K562 (cell line): ENCODE measurements at regions not wholly inside any gene's neighbourhood (a gene's known extent, or its start where the extent isn't known, plus 50 kb on each side); places are given as distances from the start of the nearest gene placed in this dataset.

Experiments
- ATAC-seq: fragments of 200-7000 bp; cut with Tn5 transposase; 3 replicates; pipeline ENCODE4 v1.9.1; 2020; ENCODE audit warnings: moderate library complexity
- BruUV-seq: library from RNA; stranded (reverse); fragments of 400-500 nt; replicated peaks from 2 replicates; lab custom pipeline; 2021; lab: Mats Ljungman, UMichigan
- CTCF ChIA-PET: fragments of 300-600 bp; formaldehyde crosslinking; extraction: SDS; loops from one replicate; lab custom pipeline; 2021; ENCODE audit warnings: low intra/inter-chr PET ratio; lab: Yijun Ruan, JAX
- POLR2A ChIA-PET: fragments of 300-600, 350-650 bp; sonication (Branson Sonifier 250); formaldehyde crosslinking; extraction: SDS; loops from one replicate; lab custom pipeline; 2021; ENCODE audit warnings: antibody characterized with exemption, inconsistent platforms; lab: Yijun Ruan, JAX
- DNase-seq, 4 experiments: peaks; one replicate each; pipeline versions ENCODE4 v3.0.0 to v3.0.0-alpha.2; 2011 to 2018; ENCODE audit warnings: low spot score in 3 of 4, mixed read lengths in 3 of 4; ENCODE audit errors: extremely low read depth in 1 of 4
- FAIRE-seq: peaks from 2 replicates; lab custom pipeline; 2011; peaks lifted over from hg19 to GRCh38; lab: Jason Lieb, UNC
- H2AFZ ChIP-seq: 2 replicates; pipeline ENCODE4 v1.6.0; 2011; ENCODE audit warnings: low read depth, low read length, control low read depth, inconsistent platforms
- H3K27ac ChIP-seq: fragments of 200-600 bp; 3 replicates; pipeline ENCODE4 v1.8.0; 2011; ENCODE audit warnings: low read depth, mild to moderate bottlenecking, control low read depth, inconsistent platforms, low read length, moderate library complexity, mixed read lengths; ENCODE audit errors: extremely low read depth
- H3K27me3 ChIP-seq, 2 experiments: fragments of 300-600 bp in 1 of 2; 2 replicates in 1 of 2; 3 replicates in 1 of 2; pipeline versions ENCODE4 v1.6.0 to v1.8.0; 2011; ENCODE audit warnings: inconsistent platforms in 2 of 2, low read length in 2 of 2, mild to moderate bottlenecking in 1 of 2, mixed read lengths in 1 of 2, moderate library complexity in 1 of 2; ENCODE audit not compliant: control insufficient read depth in 2 of 2, insufficient read depth in 2 of 2
- H3K36me3 ChIP-seq: fragments of 300-600 bp; 3 replicates; pipeline ENCODE4 v1.8.0; 2011; ENCODE audit warnings: mild to moderate bottlenecking, low read length, inconsistent platforms; ENCODE audit not compliant: control insufficient read depth, insufficient read depth
- H3K4me1 ChIP-seq, 2 experiments: fragments of 200-600 bp in 1 of 2; replicated peaks in 1 of 2; 2 replicates in 1 of 2; 3 replicates in 1 of 2; pipeline versions ENCODE4 v1.5.1 to v1.8.0; 2011; ENCODE audit warnings: inconsistent platforms in 2 of 2, low read length in 2 of 2, mild to moderate bottlenecking in 1 of 2, mixed read lengths in 1 of 2, moderate library complexity in 1 of 2; ENCODE audit not compliant: control insufficient read depth in 2 of 2, insufficient read depth in 2 of 2
- H3K4me2 ChIP-seq: 2 replicates; pipeline ENCODE4 v1.6.1; 2011; ENCODE audit warnings: low read length, control low read depth, inconsistent platforms, mixed read lengths; ENCODE audit not compliant: insufficient read depth
- H3K4me3 ChIP-seq: fragments of 200-600 bp; sonication (generic), shearing (Covaris generic); 2 replicates; pipeline ENCODE4 v1.5.1; 2016; ENCODE audit warnings: control low read depth, inconsistent platforms
- H3K79me2 ChIP-seq: fragments of 200-600 bp; 3 replicates; pipeline ENCODE4 v1.8.0; 2011; ENCODE audit warnings: low read length, inconsistent platforms; ENCODE audit not compliant: control insufficient read depth, insufficient read depth
- H3K9ac ChIP-seq, 2 experiments: 2 replicates each; pipeline versions ENCODE4 v1.6.0 to v1.6.1; 2011; ENCODE audit warnings: low read depth in 2 of 2, low read length in 2 of 2, control low read depth in 1 of 2, inconsistent platforms in 1 of 2, mild to moderate bottlenecking in 1 of 2, mixed read lengths in 1 of 2; ENCODE audit not compliant: insufficient read depth in 1 of 2
- H3K9me1 ChIP-seq: one replicate; pipeline ENCODE4 v1.6.0; 2011; ENCODE audit warnings: inconsistent platforms, mild to moderate bottlenecking, low read length, moderate library complexity; ENCODE audit not compliant: control insufficient read depth, insufficient read depth
- H3K9me3 ChIP-seq: replicated peaks from 2 replicates; pipeline ENCODE4 v1.5.1; 2011; ENCODE audit warnings: low read depth, low read length, inconsistent platforms; ENCODE audit not compliant: control insufficient read depth, insufficient read depth
- H4K20me1 ChIP-seq: replicated peaks from 2 replicates; pipeline ENCODE4 v1.6.1; 2011; ENCODE audit warnings: low read length, inconsistent platforms, mixed read lengths; ENCODE audit not compliant: control insufficient read depth, insufficient read depth
- EHMT2 ChIP-seq: fragments of 450-650 bp; IDR thresholded peaks from 2 replicates; pipeline ENCODE4 v1.6.1; 2018; ENCODE audit warnings: antibody characterized with exemption
- MGA ChIP-seq: fragments of 450-650 bp; IDR thresholded peaks from 2 replicates; pipeline ENCODE4 v1.6.1; 2016; ENCODE audit warnings: mild to moderate bottlenecking, moderate library complexity
- ZNF133 ChIP-seq: fragments of 250-450 bp; sonication (Bioruptor Pico); IDR thresholded peaks from 2 replicates; pipeline ENCODE4 v1.4.0; 2020; ENCODE audit warnings: mild to moderate bottlenecking
- WGBS: fragments of 100-300 bp; shearing (Covaris generic); methylation state at CpG from one replicate; pipeline ENCODE4 v1.1.6; 2016; ENCODE audit warnings: low coverage, mixed read lengths; ENCODE audit not compliant: insufficient coverage; ENCODE audit errors: missing lambda C conversion rate; 5-methylcytosine and 5-hydroxymethylcytosine counted together
- in situ Hi-C: fragments of 300-500 bp; cut with MboI; formaldehyde crosslinking; loops from 4 replicates; pipeline ENCODE4 v1.15.0; 2018; ENCODE audit warnings: inconsistent platforms, mixed read lengths
- intact Hi-C: fragments of 100-400 bp; cut with micrococcal nuclease; formaldehyde crosslinking; loops from 2 replicates; pipeline ENCODE4 v1.14.2; 2022

- ATAC-seq = no peak
- no peak for DNase-seq
- intact Hi-C loops = no loop called here
- in situ Hi-C loops = no loop called here
- Histone ChIP-seq H2AFZ (no peak overlapping the region), H3K9ac (no peak overlapping the region), H3K9me3 (0 out of 2 replicates have a peak, but pooled peaks cover 3% of the 10 kb centered on the region), H3K36me3 (no peaks in the 10 kb centered on the region), H3K4me3 (no peak overlapping the region), H3K4me1 (no peaks in the 10 kb centered on the region), H3K9me1 (no peaks in the 10 kb centered on the region), H3K27ac (no peak overlapping the region), H3K79me2 (no peaks in the 10 kb centered on the region), H3K27me3 (peaks cover 13 to 22% of the 10 kb centered on the region in 2 experiments), H3K4me2 (no peak overlapping the region), H4K20me1 (no peaks in the 10 kb centered on the region)
- BruUV-seq = no TSS peak
- WGBS = 1% methylated on average over 5 of the region's 5 CpGs
- TF ChIP-seq EHMT2 (no peak), ZNF133 (CRISPR knock-in tag) (no peak)
- FAIRE-seq = no peak
- ChIA-PET CTCF (no interaction called here), POLR2A (no interaction called here)
These were observed 100.9 kb downstream of the FHDC1 start for GRCh38 chr4:153036931-153037482.

DNA sequence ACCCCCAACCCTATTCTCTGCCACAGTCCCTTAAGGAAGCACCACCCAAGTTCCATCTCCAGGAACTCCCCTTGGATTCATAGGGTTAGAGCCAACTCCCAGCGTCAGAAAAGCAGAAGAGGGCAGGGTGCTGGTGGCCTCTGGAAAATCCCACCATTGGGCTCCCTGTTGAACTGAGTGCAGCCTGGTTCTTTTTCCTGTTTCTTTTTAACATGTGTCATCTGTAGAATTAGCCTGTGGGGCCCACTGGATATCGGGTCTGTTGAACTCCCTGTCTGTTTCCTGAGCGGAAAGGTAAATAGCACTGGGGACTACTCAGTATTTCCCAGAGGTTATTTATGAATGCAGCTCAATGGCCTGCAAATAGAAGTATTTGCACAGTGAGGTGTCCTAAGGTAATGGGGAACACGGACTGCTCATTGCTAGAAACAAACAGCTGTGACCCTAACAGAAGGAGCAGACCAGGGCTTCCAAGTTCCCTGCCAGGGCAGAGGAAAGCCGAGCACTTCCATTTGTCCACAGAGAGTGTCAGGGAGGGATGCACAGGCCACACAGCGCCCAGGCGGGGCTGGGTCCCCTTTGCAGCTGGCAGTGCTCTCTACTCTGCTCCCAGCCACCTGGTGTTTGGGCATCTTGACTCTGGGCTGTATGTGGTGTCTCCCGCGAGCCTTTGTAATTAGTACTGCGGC is 102.6 kb downstream of the FHDC1 start:
- CTCF ChIA-PET = no interaction called here
- H3K9me3 ChIP-seq = 0 out of 2 replicates have a peak, but pooled peaks cover 3% of the 10 kb centered on the region
- POLR2A ChIA-PET = no interaction called here
- no peak overlapping the region for H3K4me3 ChIP-seq
- no peak overlapping the region for H2AFZ ChIP-seq
- in situ Hi-C loops = no loop called here
- no peak overlapping the region for H3K9ac ChIP-seq
- H3K27me3 ChIP-seq = peaks cover 9 to 22% of the 10 kb centered on the region in 2 experiments
- no peaks in the 10 kb centered on the region for H4K20me1 ChIP-seq
- H3K9me1 ChIP-seq = no peaks in the 10 kb centered on the region
- H3K4me1 ChIP-seq = no peaks in the 10 kb centered on the region
- no peak overlapping the region for H3K27ac ChIP-seq
- no TSS peak for BruUV-seq
- intact Hi-C loops = no loop called here
- no peak for ATAC-seq
- no peak for FAIRE-seq
- no peak for DNase-seq
- 7% methylated on average over 10 of the region's 10 CpGs for WGBS
- H3K79me2 ChIP-seq = no peaks in the 10 kb centered on the region
- H3K36me3 ChIP-seq = no peaks in the 10 kb centered on the region
- no peak overlapping the region for H3K4me2 ChIP-seq
- no peak for TF ChIP-seq MGA
